ENCODE measurements at regions not wholly inside any gene's neighbourhood (a gene's known extent, or its start where the extent isn't known, plus 50 kb on each side); places are given as distances from the start of the nearest gene placed in this dataset.

DNA sequence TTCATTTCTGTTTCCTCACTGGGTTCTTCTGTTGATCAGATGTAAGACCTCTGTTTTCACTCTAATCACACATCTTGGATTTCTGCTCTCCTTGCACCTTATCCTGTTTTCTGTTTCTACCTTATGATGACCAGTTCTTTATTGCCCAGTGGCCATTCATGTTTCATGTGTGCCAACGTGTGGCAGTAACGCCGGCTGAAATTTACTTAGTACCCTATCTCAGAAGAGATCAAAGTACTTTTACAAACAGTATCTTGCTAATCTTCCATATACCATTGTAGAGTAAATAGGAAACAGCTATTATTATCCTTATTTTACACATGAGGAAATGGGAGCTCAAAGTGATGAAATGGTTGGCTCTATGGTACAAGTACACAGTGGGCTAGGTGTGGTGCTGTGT, 74.0 kb downstream of the GATA3 start:
- ChIA-PET CTCF (no interaction called here), POLR2A (interaction anchor here (0.6 to 0.7 kb wide), 2 partner anchors 10 to 14 kb away, joined by 4 to 8 read pairs; no protein-coding TSS in a partner anchor)
- Mint-ChIP-seq H3K4me3 (no peak overlapping the region), H3K4me1 (peaks cover 11 to 17% (median 17%) of the 10 kb centered on the region in 3 donors), H3K36me3 (no peaks in the 10 kb centered on the region), H3K27me3 (peaks cover 4% of the 10 kb centered on the region in 2 donors), H3K27ac (no peak overlapping the region), H3K9me3 (no peaks in the 10 kb centered on the region)
- H3K36me3 ChIP-seq (ENCODE audit: control insufficient read depth in 2 of 2, extremely low read depth in 1 of 2, insufficient read depth in 1 of 2, low read length in 1 of 2): no peaks in the 10 kb centered on the region
- WGBS (ENCODE audit: insufficient coverage): no CpG with 5 or more reads among the region's 3 CpGs
- peaks cover 0 to 4% of the 10 kb centered on the region in 2 experiments for H3K4me1 ChIP-seq (ENCODE audit: control insufficient read depth in 1 of 2, extremely low read depth in 1 of 2, insufficient read depth in 2 of 2, low read length in 2 of 2)
- H3K27me3 ChIP-seq (replicated peaks in 1 of 2; ENCODE audit: control insufficient read depth in 2 of 2, extremely low read depth in 1 of 2, insufficient read depth in 2 of 2, low read length in 1 of 2): peaks cover 0 to 4% of the 10 kb centered on the region in 2 experiments
- H3K4me3 ChIP-seq (ENCODE audit: control insufficient read depth in 1 of 2, extremely low read depth in 1 of 2, low read length in 1 of 2): no peak overlapping the region
- DNase-seq: no peak
- ATAC-seq (replicated peaks in 1 of 4): no peak
- no peak overlapping the region for H3K27ac ChIP-seq (ENCODE audit: low read length)
- no peaks in the 10 kb centered on the region for H3K9me3 ChIP-seq

- no peaks in the 10 kb centered on the region for H3K36me3 ChIP-seq (ENCODE audit: control insufficient read depth in 2 of 2, extremely low read depth in 1 of 2, insufficient read depth in 1 of 2, low read length in 1 of 2)
- 63% methylated on average over 1 of the region's 2 CpGs for WGBS (ENCODE audit: insufficient coverage)
- H3K36me3 Mint-ChIP-seq: no peaks in the 10 kb centered on the region
- ATAC-seq (replicated peaks in 1 of 4): no peak
- DNase-seq: no peak
- ChIA-PET POLR2A (no interaction called here), CTCF (no interaction called here)
- no peak overlapping the region for H3K27ac Mint-ChIP-seq
- no peak overlapping the region for H3K4me3 Mint-ChIP-seq
- no peak overlapping the region for H3K27ac ChIP-seq (ENCODE audit: low read length)
- peaks cover 0 to 4% of the 10 kb centered on the region in 2 experiments for H3K27me3 ChIP-seq (replicated peaks in 1 of 2; ENCODE audit: control insufficient read depth in 2 of 2, extremely low read depth in 1 of 2, insufficient read depth in 2 of 2, low read length in 1 of 2)
- H3K9me3 Mint-ChIP-seq: no peaks in the 10 kb centered on the region
- H3K9me3 ChIP-seq: no peaks in the 10 kb centered on the region
- H3K4me1 ChIP-seq (ENCODE audit: control insufficient read depth in 1 of 2, extremely low read depth in 1 of 2, insufficient read depth in 2 of 2, low read length in 2 of 2): peaks cover 0 to 4% of the 10 kb centered on the region in 2 experiments
- H3K27me3 Mint-ChIP-seq: peaks cover 4 to 9% of the 10 kb centered on the region in 2 donors
- peaks cover 16 to 22% (median 22%) of the 10 kb centered on the region in 3 donors for H3K4me1 Mint-ChIP-seq
- H3K4me3 ChIP-seq (ENCODE audit: control insufficient read depth in 1 of 2, extremely low read depth in 1 of 2, low read length in 1 of 2): no peak overlapping the region
Observed at GRCh38 chr10:8129438-8129837, 75.0 kb downstream of the GATA3 start.

DNA sequence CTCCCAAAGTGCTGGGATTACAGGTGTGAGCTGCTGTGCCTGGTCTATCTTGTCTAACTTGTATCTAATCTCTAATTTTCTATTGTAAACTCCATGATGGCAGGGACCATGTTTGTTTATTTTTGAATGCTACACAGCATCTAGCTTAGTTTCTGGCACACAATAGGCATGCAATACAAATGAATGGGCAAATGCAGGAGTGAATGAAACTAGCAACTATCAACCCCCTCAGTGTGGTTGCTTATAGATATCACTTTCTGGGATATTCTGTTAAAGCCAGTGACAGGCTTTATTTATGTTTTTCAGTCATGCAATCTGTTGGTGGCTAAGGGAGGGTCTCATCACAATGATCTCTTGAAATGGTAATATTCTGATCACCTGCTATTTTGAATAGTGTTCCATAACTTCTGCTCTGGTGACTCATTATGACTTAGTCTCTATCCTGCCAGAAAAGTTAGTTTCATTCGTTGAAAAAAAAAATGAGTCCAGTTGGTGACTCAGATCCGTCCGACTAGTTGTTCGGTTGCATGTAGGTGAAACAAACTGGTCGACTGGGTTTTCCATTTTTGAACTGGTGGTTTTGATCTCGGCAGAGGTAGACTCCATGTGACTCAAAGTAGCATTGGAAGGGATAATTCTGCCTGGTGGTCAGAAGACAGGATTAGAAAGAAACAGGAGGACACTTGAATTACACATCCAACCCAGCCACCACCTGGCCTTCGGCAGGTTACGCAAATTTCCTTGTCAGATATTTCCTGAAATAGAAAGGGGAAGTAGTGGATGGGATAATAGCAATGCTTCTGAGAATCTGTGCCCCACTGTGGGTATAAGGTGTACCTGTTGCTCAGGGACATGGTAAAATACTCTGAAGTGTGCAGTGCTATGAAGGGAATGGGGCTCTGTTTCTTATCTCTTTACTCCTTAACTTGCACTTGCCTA, 76.8 kb downstream of the GATA3 start:
- WGBS (ENCODE audit: insufficient coverage): 22% methylated on average over 5 of the region's 8 CpGs
- DNase-seq: no peak
- CTCF ChIA-PET: no interaction called here
- H3K27ac ChIP-seq (ENCODE audit: low read length): no peak overlapping the region
- H3K9me3 Mint-ChIP-seq: no peaks in the 10 kb centered on the region
- POLR2A ChIA-PET: no interaction called here
- no peak overlapping the region for H3K27ac Mint-ChIP-seq
- no peak overlapping the region for H3K4me3 Mint-ChIP-seq
- ATAC-seq (replicated peaks in 1 of 4): peak in 1 of 4 experiments; percentile 32
- peaks cover 0 to 4% of the 10 kb centered on the region in 2 experiments for H3K27me3 ChIP-seq (replicated peaks in 1 of 2; ENCODE audit: control insufficient read depth in 2 of 2, extremely low read depth in 1 of 2, insufficient read depth in 2 of 2, low read length in 1 of 2)
- H3K9me3 ChIP-seq: no peaks in the 10 kb centered on the region
- no peaks in the 10 kb centered on the region for H3K36me3 ChIP-seq (ENCODE audit: control insufficient read depth in 2 of 2, extremely low read depth in 1 of 2, insufficient read depth in 1 of 2, low read length in 1 of 2)
- peaks cover 19 to 27% (median 25%) of the 10 kb centered on the region in 3 donors for H3K4me1 Mint-ChIP-seq
- no peaks in the 10 kb centered on the region for H3K36me3 Mint-ChIP-seq
- no peak overlapping the region for H3K4me3 ChIP-seq (ENCODE audit: control insufficient read depth in 1 of 2, extremely low read depth in 1 of 2, low read length in 1 of 2)
- H3K4me1 ChIP-seq (ENCODE audit: control insufficient read depth in 1 of 2, extremely low read depth in 1 of 2, insufficient read depth in 2 of 2, low read length in 2 of 2): peaks cover 0 to 4% of the 10 kb centered on the region in 2 experiments
- H3K27me3 Mint-ChIP-seq: peaks cover 4 to 9% of the 10 kb centered on the region in 2 donors

DNA sequence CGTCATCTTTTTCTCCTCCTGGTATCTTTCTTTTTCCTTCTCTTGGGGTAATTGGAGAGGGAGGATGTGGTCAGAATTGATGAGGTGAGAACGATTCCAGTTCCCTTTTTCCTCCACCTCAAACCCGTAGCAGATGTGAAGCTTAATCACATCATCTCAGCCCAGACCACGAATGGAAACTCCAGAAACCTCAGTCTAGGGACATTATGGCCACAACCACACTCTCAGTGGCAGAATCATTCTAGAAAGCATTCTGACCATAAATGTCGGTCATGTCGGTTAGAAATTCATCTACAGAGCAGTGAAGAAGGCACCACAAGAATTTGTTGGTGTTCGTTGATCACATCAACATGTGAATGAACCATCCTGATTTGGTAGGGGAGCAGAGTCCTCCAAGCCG, 78.7 kb downstream of the GATA3 start:
- Histone ChIP-seq H3K27ac (ENCODE audit: low read length) (no peak overlapping the region), H3K4me3 (ENCODE audit: control insufficient read depth in 1 of 2, extremely low read depth in 1 of 2, low read length in 1 of 2) (no peak overlapping the region), H3K9me3 (no peaks in the 10 kb centered on the region), H3K36me3 (ENCODE audit: control insufficient read depth in 2 of 2, extremely low read depth in 1 of 2, insufficient read depth in 1 of 2, low read length in 1 of 2) (no peaks in the 10 kb centered on the region), H3K27me3 (replicated peaks in 1 of 2; ENCODE audit: control insufficient read depth in 2 of 2, extremely low read depth in 1 of 2, insufficient read depth in 2 of 2, low read length in 1 of 2) (peaks cover 0 to 4% of the 10 kb centered on the region in 2 experiments), H3K4me1 (ENCODE audit: control insufficient read depth in 1 of 2, extremely low read depth in 1 of 2, insufficient read depth in 2 of 2, low read length in 2 of 2) (peaks cover 13% of the 10 kb centered on the region in 2 experiments)
- H3K27ac Mint-ChIP-seq: peak overlapping the region in 1 of 2 donors; percentile 2
- 43% methylated on average over 3 of the region's 8 CpGs for WGBS (ENCODE audit: insufficient coverage)
- no peaks in the 10 kb centered on the region for H3K9me3 Mint-ChIP-seq
- H3K27me3 Mint-ChIP-seq: peaks cover 4 to 9% of the 10 kb centered on the region in 2 donors
- DNase-seq (no peak), ATAC-seq (replicated peaks in 1 of 4) (no peak)
- no peaks in the 10 kb centered on the region for H3K36me3 Mint-ChIP-seq
- POLR2A ChIA-PET: interaction anchor here in 1 of 2 donors (0.6 kb wide), 1 partner anchor 1738 kb away, joined by 3 read pairs; no protein-coding TSS in a partner anchor
- H3K4me1 Mint-ChIP-seq: peaks cover 36 to 45% (median 44%) of the 10 kb centered on the region in 3 donors
- CTCF ChIA-PET: no interaction called here
- peak overlapping the region; percentile 44 to 57 (median 53) for H3K4me3 Mint-ChIP-seq

DNA sequence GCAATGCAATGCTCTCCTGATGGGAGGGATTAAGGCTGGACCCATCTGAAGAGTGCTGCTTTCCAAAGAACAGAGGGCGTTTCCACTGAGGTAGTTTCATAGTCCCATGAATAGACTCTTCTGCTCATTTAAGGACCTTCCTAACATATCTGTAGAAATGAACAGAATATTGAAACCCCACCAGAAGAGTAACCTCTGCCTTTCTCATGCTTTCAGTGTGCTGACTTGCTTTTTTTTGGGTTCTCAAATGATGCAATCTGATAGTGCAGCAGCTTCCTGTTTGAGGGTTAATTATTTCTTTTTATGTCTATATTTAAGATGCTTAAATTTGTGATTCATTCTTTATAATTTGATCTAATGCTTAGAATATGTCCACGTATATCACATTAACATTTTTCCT, 82.2 kb downstream of the GATA3 start:
- Histone ChIP-seq H3K9me3 (no peaks in the 10 kb centered on the region), H3K27me3 (replicated peaks in 1 of 2; ENCODE audit: control insufficient read depth in 2 of 2, extremely low read depth in 1 of 2, insufficient read depth in 2 of 2, low read length in 1 of 2) (peaks cover 0 to 4% of the 10 kb centered on the region in 2 experiments), H3K27ac (ENCODE audit: low read length) (peak overlapping the region; percentile 73), H3K4me3 (ENCODE audit: control insufficient read depth in 1 of 2, extremely low read depth in 1 of 2, low read length in 1 of 2) (peak overlapping the region in 1 of 2 donors; percentile 41), H3K4me1 (ENCODE audit: control insufficient read depth in 1 of 2, extremely low read depth in 1 of 2, insufficient read depth in 2 of 2, low read length in 2 of 2) (peaks cover 13 to 15% of the 10 kb centered on the region in 2 experiments), H3K36me3 (ENCODE audit: control insufficient read depth in 2 of 2, extremely low read depth in 1 of 2, insufficient read depth in 1 of 2, low read length in 1 of 2) (no peaks in the 10 kb centered on the region)
- H3K36me3 Mint-ChIP-seq: no peaks in the 10 kb centered on the region
- CTCF ChIA-PET: interaction anchor here in 1 of 2 donors (0.5 kb wide), 1 partner anchor 331 kb away, joined by 3 read pairs; no protein-coding TSS in a partner anchor
- peaks cover 4 to 9% of the 10 kb centered on the region in 2 donors for H3K27me3 Mint-ChIP-seq
- H3K4me1 Mint-ChIP-seq: peaks cover 41 to 56% (median 45%) of the 10 kb centered on the region in 3 donors
- ATAC-seq (replicated peaks in 1 of 4) (peak in 3 of 4 experiments; percentile 32 to 37 (median 36)), DNase-seq (peak in 1 of 35 experiments; percentile 17)
- H3K4me3 Mint-ChIP-seq: peak overlapping the region; percentile 78 to 83 (median 80)
- H3K27ac Mint-ChIP-seq: peak overlapping the region; percentile 96 to 97
- WGBS (ENCODE audit: insufficient coverage): no CpG with 5 or more reads among the region's 2 CpGs
- H3K9me3 Mint-ChIP-seq: no peaks in the 10 kb centered on the region
- POLR2A ChIA-PET: interaction anchor here in 1 of 2 donors (0.6 to 1.2 kb wide), 4 partner anchors 82 to 196 kb away, joined by 3 to 4 read pairs (median 3); partner anchors contain the start of gene GATA3

DNA sequence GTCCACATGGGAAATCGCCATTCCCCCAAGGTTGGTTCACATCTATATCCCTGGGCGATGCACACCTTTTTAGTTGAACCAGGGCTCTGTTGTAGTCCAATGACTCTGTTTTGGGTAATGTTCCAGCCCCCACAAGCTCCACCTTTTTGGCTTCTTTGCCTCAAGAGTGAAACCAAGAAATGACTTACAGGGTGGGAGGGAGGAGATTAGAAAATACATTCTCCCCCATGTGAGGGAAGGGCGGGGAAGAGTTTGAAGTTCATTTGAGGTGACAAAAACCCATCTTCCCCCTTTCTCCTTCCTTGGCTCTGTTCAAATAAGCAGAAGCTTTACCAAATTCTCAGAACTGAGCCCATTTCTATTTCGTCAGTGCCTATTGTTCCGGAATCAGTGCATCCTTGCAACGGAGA, 82.8 kb downstream of the GATA3 start:
- Mint-ChIP-seq H3K27me3 (peaks cover 3 to 6% of the 10 kb centered on the region in 2 donors), H3K4me1 (peaks cover 41 to 52% (median 44%) of the 10 kb centered on the region in 3 donors), H3K9me3 (no peaks in the 10 kb centered on the region), H3K36me3 (no peaks in the 10 kb centered on the region), H3K27ac (peak overlapping the region; percentile 96 to 97), H3K4me3 (peak overlapping the region; percentile 78 to 83 (median 80))
- ATAC-seq (replicated peaks in 1 of 4) (peak; percentile 76 to 82 (median 82)), DNase-seq (peak in 28 of 35 experiments; percentile 2 to 61 (median 13))
- no peaks in the 10 kb centered on the region for H3K36me3 ChIP-seq (ENCODE audit: control insufficient read depth in 2 of 2, extremely low read depth in 1 of 2, insufficient read depth in 1 of 2, low read length in 1 of 2)
- no peaks in the 10 kb centered on the region for H3K27me3 ChIP-seq (replicated peaks in 1 of 2; ENCODE audit: control insufficient read depth in 2 of 2, extremely low read depth in 1 of 2, insufficient read depth in 2 of 2, low read length in 1 of 2)
- peaks cover 13 to 15% of the 10 kb centered on the region in 2 experiments for H3K4me1 ChIP-seq (ENCODE audit: control insufficient read depth in 1 of 2, extremely low read depth in 1 of 2, insufficient read depth in 2 of 2, low read length in 2 of 2)
- POLR2A ChIA-PET: interaction anchor here in 1 of 2 donors (0.6 to 1.2 kb wide), 4 partner anchors 83 to 195 kb away, joined by 3 to 4 read pairs (median 3); partner anchors contain the start of gene GATA3
- H3K27ac ChIP-seq (ENCODE audit: low read length): peak overlapping the region; percentile 73
- H3K9me3 ChIP-seq: no peaks in the 10 kb centered on the region
- CTCF ChIA-PET: no interaction called here
- H3K4me3 ChIP-seq (ENCODE audit: control insufficient read depth in 1 of 2, extremely low read depth in 1 of 2, low read length in 1 of 2): peak overlapping the region; percentile 41 to 49
- WGBS (ENCODE audit: insufficient coverage): 23% methylated on average over 3 of the region's 6 CpGs
